ENCODE measurements at regions not wholly inside any gene's neighbourhood (a gene's known extent, or its start where the extent isn't known, plus 50 kb on each side); places are given as distances from the start of the nearest gene placed in this dataset.

GRCh38 chr5:73305386-73305785 lies 132.4 kb downstream of the TMEM174 start:
- ChIA-PET POLR2A (ENCODE audit: unreplicated experiment) (no interaction called here), CTCF (interaction anchor here (1.4 kb wide), 1 partner anchor 10 kb away, joined by 4 read pairs; no protein-coding TSS in a partner anchor)
- Histone ChIP-seq H3K4ac (ENCODE audit: low read depth, low read length) (no peak overlapping the region), H2BK20ac (ENCODE audit: low read depth, low read length) (no peak overlapping the region), H3K14ac (replicated peaks; ENCODE audit: low read depth, low read length) (no peak overlapping the region), H2AFZ (replicated peaks; ENCODE audit: low read length, poor library complexity) (no peak overlapping the region), H3K4me1 (ENCODE audit: control insufficient read depth, insufficient read depth, low read length) (no peaks in the 10 kb centered on the region; the same call in 1 of the 2 replicates), H2BK15ac (ENCODE audit: low read depth, low read length) (no peak overlapping the region), H3K27ac (ENCODE audit: insufficient read depth, low read length) (no peak overlapping the region), H3K27me3 (ENCODE audit: control insufficient read depth, insufficient read depth, low read length) (peaks cover 13% of the 10 kb centered on the region), H2AK5ac (ENCODE audit: low read depth, low read length) (no peak overlapping the region), H3K9ac (ENCODE audit: low read depth, low read length) (no peak overlapping the region), H3K18ac (ENCODE audit: low read depth, low read length) (no peak overlapping the region), H3K9me1 (ENCODE audit: insufficient read depth, low read length) (peaks cover 3% of the 10 kb centered on the region), H2AK9ac (replicated peaks; ENCODE audit: low read depth, low read length, poor library complexity) (no peak overlapping the region), H4K20me1 (ENCODE audit: insufficient read depth, low read length) (no peaks in the 10 kb centered on the region), H3K4me3 (ENCODE audit: insufficient read depth, low read depth, low read length) (no peak overlapping the region), H3K9me3 (ENCODE audit: control insufficient read depth, insufficient read depth, low read length) (no peaks in the 10 kb centered on the region; the same call in 1 of the 2 replicates), H2BK5ac (ENCODE audit: low read depth, low read length, poor library complexity, severe bottlenecking) (no peak overlapping the region), H4K8ac (ENCODE audit: low read depth in 2 of 2, low read length in 2 of 2) (no peak overlapping the region), H2BK120ac (ENCODE audit: low read depth, low read length) (no peak overlapping the region), H3K79me1 (ENCODE audit: low read depth in 1 of 2, low read length in 2 of 2) (no peaks in the 10 kb centered on the region), H3K56ac (ENCODE audit: extremely low read depth, insufficient read depth, low read length) (no peak overlapping the region), H4K5ac (ENCODE audit: low read depth, low read length) (no peak overlapping the region), H3K4me2 (ENCODE audit: low read depth, low read length) (no peak overlapping the region), H3K23ac (ENCODE audit: low read depth, low read length) (no peak overlapping the region), H3K36me3 (ENCODE audit: control insufficient read depth, insufficient read depth, low read length) (no peaks in the 10 kb centered on the region), H4K91ac (ENCODE audit: insufficient read depth, low read depth, low read length) (no peak overlapping the region)
- DNase-seq (no peak), ATAC-seq (ENCODE audit: low read depth) (no peak)
- no peak for TF ChIP-seq CHD1 (IDR thresholded peaks at IDR 0.05; ENCODE audit: low read depth, low read length)
- no peak for TF ChIP-seq ELK1 (IDR thresholded peaks at IDR 0.05; ENCODE audit: borderline replicate concordance, low read depth, low read length)
- TF ChIP-seq NFE2L2 (IDR thresholded peaks at IDR 0.05; ENCODE audit: low read depth, low read length) = no peak
- WGBS, 2 experiments (ENCODE audit: extremely low coverage in 2 of 2, insufficient read length in 1 of 2) = no CpG with 5 or more reads among the region's 3 CpGs
- no TSS peak for BruUV-seq (replicated peaks)
- dilution Hi-C loops (cut with HindIII; ENCODE audit: low sequenced_read_pairs, unreplicated experiment) = no loop called here
- intact Hi-C loops (cut with micrococcal nuclease) = no loop called here
- in situ Hi-C loops (cut with MboI; ENCODE audit: low sequenced_read_pairs) = loop anchor here (5.0 kb wide), 1 partner anchor 142 kb away; the partner anchor contains the start of gene FOXD1

Data from IMR-90 (cell line).